ENCODE measurements at regions not wholly inside any gene's neighbourhood (a gene's known extent, or its start where the extent isn't known, plus 50 kb on each side); places are given as distances from the start of the nearest gene placed in this dataset.

DNA sequence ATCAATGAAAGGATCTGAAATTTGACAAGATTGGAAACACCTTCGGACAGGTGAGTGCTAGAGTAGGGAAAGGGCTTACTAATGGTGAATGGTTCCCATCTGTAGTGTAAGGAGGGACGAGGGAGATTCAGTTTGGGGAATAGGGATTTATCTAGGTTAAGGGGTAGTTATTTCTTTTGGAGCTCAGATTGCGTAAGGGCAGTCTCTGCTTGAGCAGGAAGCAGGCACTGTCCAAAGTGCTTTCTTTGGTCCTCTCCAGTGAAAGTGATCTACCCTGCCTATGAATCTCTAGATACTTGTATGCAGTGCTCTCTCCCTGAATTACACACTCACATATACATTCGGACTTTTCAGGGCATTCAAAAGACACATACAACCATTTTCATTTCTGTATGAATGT, 272.9 kb upstream of the FIGN start:
- Histone ChIP-seq H4K20me1 (ENCODE audit: insufficient read depth) (no peaks in the 10 kb centered on the region), H3K4me2 (no peak overlapping the region), H3K36me3 (ENCODE audit: insufficient read depth) (no peaks in the 10 kb centered on the region), H2AFZ (ENCODE audit: low read depth) (no peak overlapping the region), H3K27ac (no peak overlapping the region), H3K27me3 (ENCODE audit: insufficient read depth, low read depth) (no peaks in the 10 kb centered on the region), H3K4me3 (IDR thresholded peaks at IDR 0.05; ENCODE audit: insufficient read depth, low read depth, low read length) (no peak overlapping the region), H3K4me1 (ENCODE audit: low read depth, poor library complexity, severe bottlenecking) (no peaks in the 10 kb centered on the region), H3K9ac (no peak overlapping the region), H3K79me2 (ENCODE audit: insufficient read depth, low read depth) (no peaks in the 10 kb centered on the region)
- TF ChIP-seq, protein P1, sequence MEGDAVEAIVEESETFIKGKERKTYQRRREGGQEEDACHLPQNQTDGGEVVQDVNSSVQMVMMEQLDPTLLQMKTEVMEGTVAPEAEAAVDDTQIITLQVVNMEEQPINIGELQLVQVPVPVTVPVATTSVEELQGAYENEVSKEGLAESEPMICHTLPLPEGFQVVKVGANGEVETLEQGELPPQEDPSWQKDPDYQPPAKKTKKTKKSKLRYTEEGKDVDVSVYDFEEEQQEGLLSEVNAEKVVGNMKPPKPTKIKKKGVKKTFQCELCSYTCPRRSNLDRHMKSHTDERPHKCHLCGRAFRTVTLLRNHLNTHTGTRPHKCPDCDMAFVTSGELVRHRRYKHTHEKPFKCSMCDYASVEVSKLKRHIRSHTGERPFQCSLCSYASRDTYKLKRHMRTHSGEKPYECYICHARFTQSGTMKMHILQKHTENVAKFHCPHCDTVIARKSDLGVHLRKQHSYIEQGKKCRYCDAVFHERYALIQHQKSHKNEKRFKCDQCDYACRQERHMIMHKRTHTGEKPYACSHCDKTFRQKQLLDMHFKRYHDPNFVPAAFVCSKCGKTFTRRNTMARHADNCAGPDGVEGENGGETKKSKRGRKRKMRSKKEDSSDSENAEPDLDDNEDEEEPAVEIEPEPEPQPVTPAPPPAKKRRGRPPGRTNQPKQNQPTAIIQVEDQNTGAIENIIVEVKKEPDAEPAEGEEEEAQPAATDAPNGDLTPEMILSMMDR (conservative IDR thresholded peaks at IDR 0.05; ENCODE audit: low read depth, low read length) = no peak

DNA sequence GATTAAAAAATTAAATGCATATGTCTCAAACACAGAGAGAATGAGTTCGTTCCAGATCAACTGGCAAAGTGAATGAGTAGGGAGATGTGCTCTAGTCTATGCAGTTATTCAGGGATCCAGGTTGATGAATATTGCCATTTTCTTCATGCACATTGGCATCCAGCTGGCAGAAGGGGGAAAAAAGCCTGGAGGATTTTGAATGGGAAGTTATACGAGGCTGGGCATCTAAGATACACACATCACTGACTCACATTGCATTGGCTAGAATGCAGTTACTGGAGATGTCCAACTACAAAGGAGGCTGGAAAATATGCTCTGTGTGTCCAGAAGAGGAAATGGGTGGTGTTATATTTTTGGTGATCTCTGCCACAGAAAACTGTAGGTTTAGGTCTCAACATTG, 270.9 kb upstream of the FIGN start:
- H3K4me3 ChIP-seq (IDR thresholded peaks at IDR 0.05; ENCODE audit: insufficient read depth, low read depth, low read length) = no peak overlapping the region
- H2AFZ ChIP-seq (ENCODE audit: low read depth) = no peak overlapping the region
- no peaks in the 10 kb centered on the region for H3K4me1 ChIP-seq (ENCODE audit: low read depth, poor library complexity, severe bottlenecking)
- no peaks in the 10 kb centered on the region for H4K20me1 ChIP-seq (ENCODE audit: insufficient read depth)
- H3K79me2 ChIP-seq (ENCODE audit: insufficient read depth, low read depth) = no peaks in the 10 kb centered on the region
- no peak overlapping the region for H3K4me2 ChIP-seq
- no peak overlapping the region for H3K27ac ChIP-seq
- no peaks in the 10 kb centered on the region for H3K36me3 ChIP-seq (ENCODE audit: insufficient read depth)
- no peak overlapping the region for H3K9ac ChIP-seq
- TF ChIP-seq, protein P1 (conservative IDR thresholded peaks at IDR 0.05; ENCODE audit: low read depth, low read length) = no peak
- H3K27me3 ChIP-seq (ENCODE audit: insufficient read depth, low read depth) = no peaks in the 10 kb centered on the region

DNA sequence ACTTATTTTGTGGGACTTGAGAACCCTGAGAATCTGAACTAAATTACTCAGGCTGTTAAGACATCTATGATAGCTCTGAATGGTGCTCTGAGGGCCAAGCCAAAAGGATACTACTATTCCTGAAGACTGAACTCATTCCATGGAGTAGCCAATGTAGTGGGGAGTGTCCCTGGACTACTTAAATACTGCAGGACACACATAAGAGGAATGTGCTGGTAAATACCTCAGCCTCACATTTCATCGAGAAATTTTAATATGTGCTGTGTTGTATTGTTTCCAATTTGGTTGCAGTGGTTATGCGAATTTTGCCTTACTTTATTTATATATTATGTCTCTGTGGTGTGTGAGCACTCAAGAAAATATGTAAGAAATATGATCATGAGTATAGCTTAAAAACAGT, 264.4 kb upstream of the FIGN start:
- H3K27me3 ChIP-seq (ENCODE audit: insufficient read depth, low read depth) = no peaks in the 10 kb centered on the region
- H3K4me1 ChIP-seq (ENCODE audit: low read depth, poor library complexity, severe bottlenecking) = no peaks in the 10 kb centered on the region
- H3K9ac ChIP-seq = no peak overlapping the region

DNA sequence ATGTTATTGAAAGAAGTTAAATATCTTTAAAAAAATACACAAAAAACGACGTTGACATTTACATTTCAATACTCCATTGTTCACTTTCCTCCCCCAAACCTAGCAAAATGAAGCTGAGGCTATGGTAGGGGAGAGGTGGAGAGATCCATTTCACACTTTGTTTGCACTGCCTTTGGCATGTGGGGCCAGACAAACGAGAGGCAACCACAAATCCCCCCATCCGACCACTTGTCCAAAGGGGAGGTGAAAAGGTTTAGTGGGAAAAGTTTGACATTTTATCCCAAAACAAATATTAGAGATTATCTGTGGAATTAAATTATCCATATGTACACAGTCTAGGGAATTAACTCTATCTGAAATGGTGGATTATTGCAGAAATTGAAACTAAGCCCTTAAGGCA, 261.7 kb upstream of the FIGN start:
- H3K79me2 ChIP-seq (ENCODE audit: insufficient read depth, low read depth) = no peaks in the 10 kb centered on the region
- no peaks in the 10 kb centered on the region for H4K20me1 ChIP-seq (ENCODE audit: insufficient read depth)
- TF ChIP-seq, protein P1 (conservative IDR thresholded peaks at IDR 0.05; ENCODE audit: low read depth, low read length) = no peak
- no peaks in the 10 kb centered on the region for H3K27me3 ChIP-seq (ENCODE audit: insufficient read depth, low read depth)
- H2AFZ ChIP-seq (ENCODE audit: low read depth) = no peak overlapping the region
- no peaks in the 10 kb centered on the region for H3K36me3 ChIP-seq (ENCODE audit: insufficient read depth)
- H3K4me3 ChIP-seq (IDR thresholded peaks at IDR 0.05; ENCODE audit: insufficient read depth, low read depth, low read length) = no peak overlapping the region
- no peak overlapping the region for H3K4me2 ChIP-seq
- H3K9ac ChIP-seq = no peak overlapping the region
- H3K4me1 ChIP-seq (ENCODE audit: low read depth, poor library complexity, severe bottlenecking) = no peaks in the 10 kb centered on the region
- H3K27ac ChIP-seq = no peak overlapping the region

More for the DNA sequence above, 264.4 kb upstream of the FIGN start:
- no peak overlapping the region for H2AFZ ChIP-seq (ENCODE audit: low read depth)
- no peak overlapping the region for H3K27ac ChIP-seq
- no peak overlapping the region for H3K4me3 ChIP-seq (IDR thresholded peaks at IDR 0.05; ENCODE audit: insufficient read depth, low read depth, low read length)
- H4K20me1 ChIP-seq (ENCODE audit: insufficient read depth) = no peaks in the 10 kb centered on the region
- TF ChIP-seq, protein P1 (conservative IDR thresholded peaks at IDR 0.05; ENCODE audit: low read depth, low read length) = no peak
- H3K79me2 ChIP-seq (ENCODE audit: insufficient read depth, low read depth) = no peaks in the 10 kb centered on the region
- H3K4me2 ChIP-seq = no peak overlapping the region
- H3K36me3 ChIP-seq (ENCODE audit: insufficient read depth) = no peaks in the 10 kb centered on the region
